IPS-15b (cell line): ENCODE measurements at regions not wholly inside any gene's neighbourhood (a gene's known extent, or its start where the extent isn't known, plus 50 kb on each side); places are given as distances from the start of the nearest gene placed in this dataset.
A peak's percentile ranks its signal among the peaks of the same experiment; 100 is the strongest.

Source experiments
- H3K27me3 ChIP-seq: one replicate; pipeline ENCODE4 v1.6.1; 2013; ENCODE audit warnings: low read length; ENCODE audit not compliant: control insufficient read depth, insufficient read depth
- H3K36me3 ChIP-seq: one replicate; pipeline ENCODE4 v1.6.1; 2013; ENCODE audit warnings: low read length; ENCODE audit not compliant: control insufficient read depth, insufficient read depth
- H3K4me1 ChIP-seq: one replicate; pipeline ENCODE4 v1.6.1; 2013; ENCODE audit warnings: mild to moderate bottlenecking, low read length; ENCODE audit not compliant: control insufficient read depth, insufficient read depth
- H3K4me3 ChIP-seq: one replicate; pipeline ENCODE4 v1.5.1; 2013; ENCODE audit warnings: low read depth, low read length
- H3K9ac ChIP-seq: one replicate; pipeline ENCODE4 v1.6.1; 2013; ENCODE audit warnings: low read depth, mild to moderate bottlenecking, low read length
- H3K9me3 ChIP-seq: one replicate; pipeline ENCODE4 v1.6.1; 2013; ENCODE audit warnings: mild to moderate bottlenecking, low read length; ENCODE audit not compliant: control insufficient read depth, insufficient read depth

DNA sequence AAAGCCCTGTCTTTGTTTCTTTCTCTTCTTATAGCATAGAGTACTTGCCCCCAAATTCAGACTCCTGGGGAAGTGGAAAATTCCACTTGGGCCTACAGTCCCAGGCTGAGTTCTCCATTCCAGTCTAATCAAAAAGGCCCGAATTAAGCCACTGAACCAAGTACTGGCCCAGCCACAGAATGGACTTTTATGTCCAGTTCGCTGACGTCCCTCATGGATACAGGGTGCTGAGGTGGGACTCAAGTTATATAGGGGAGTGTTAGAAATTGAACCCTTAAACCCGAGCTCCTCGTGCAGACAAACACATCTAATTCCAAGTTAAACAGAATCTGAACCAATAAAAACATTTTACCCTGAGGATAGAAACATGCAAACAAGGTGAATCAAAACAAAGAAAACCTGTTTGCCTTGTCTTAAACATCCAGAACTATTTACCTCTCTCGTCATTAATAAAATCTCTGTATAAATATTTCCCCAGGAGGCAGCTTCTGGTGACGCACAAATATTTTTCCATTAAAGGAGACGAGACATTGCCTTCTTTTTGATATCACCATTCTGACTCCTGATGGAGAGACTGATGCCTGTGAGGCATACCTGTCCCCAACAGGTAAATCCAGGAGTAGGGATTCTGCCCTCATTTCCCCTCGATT lies 136.8 kb upstream of the ARL4C start:
- no peaks in the 10 kb centered on the region for H3K36me3 ChIP-seq
- H3K27me3 ChIP-seq, result no peaks in the 10 kb centered on the region
- H3K4me1 ChIP-seq, result peaks cover 14% of the 10 kb centered on the region
- H3K4me3 ChIP-seq, result no peak overlapping the region
- no peak overlapping the region for H3K9ac ChIP-seq
- H3K9me3 ChIP-seq, result no peaks in the 10 kb centered on the region

DNA sequence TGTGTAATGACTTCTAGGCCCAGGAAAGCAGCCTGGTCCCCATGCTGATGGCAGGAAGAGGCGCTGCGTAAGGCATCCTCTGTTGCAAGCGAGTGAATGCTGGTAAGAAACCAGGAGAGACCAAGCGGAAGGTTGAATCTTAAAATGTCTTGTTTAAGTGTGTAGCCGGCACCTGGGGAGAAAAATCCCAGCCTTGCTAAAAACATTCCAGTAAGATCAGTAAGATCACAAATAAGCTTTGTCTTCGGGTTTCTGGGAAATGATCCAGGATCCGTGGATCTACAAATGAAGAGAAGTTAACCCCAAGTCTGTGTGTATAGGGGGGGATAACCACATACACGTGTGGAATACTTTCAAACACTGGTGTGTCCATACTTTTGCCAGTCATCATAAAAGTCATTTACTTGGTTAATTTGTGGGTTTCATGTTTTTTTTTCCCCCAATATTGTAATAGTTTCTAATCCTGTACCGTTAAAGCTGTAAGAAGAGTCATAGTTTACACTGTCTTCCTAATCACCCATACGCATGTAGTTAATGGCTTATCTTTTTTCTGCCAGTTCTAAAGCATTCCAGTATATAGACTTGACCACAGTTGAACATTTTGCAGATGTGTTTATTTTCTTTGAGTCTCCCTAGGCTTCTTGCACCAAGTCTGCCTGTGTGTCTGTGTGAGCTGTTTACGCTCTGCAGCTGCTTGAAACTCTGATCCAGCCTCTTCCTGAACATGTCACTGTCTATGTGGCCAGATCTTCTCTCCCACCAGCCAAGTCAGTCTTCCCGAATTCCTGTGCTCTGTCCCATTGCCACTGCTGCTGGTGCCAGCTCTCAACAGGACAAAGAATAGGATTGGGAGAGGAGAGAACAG lies 135.9 kb upstream of the ARL4C start:
- Histone ChIP-seq H3K27me3 (no peaks in the 10 kb centered on the region), H3K36me3 (no peaks in the 10 kb centered on the region), H3K9me3 (no peaks in the 10 kb centered on the region), H3K4me3 (peak overlapping the region; percentile 9), H3K4me1 (peaks cover 14% of the 10 kb centered on the region), H3K9ac (peak overlapping the region; percentile 29)

DNA sequence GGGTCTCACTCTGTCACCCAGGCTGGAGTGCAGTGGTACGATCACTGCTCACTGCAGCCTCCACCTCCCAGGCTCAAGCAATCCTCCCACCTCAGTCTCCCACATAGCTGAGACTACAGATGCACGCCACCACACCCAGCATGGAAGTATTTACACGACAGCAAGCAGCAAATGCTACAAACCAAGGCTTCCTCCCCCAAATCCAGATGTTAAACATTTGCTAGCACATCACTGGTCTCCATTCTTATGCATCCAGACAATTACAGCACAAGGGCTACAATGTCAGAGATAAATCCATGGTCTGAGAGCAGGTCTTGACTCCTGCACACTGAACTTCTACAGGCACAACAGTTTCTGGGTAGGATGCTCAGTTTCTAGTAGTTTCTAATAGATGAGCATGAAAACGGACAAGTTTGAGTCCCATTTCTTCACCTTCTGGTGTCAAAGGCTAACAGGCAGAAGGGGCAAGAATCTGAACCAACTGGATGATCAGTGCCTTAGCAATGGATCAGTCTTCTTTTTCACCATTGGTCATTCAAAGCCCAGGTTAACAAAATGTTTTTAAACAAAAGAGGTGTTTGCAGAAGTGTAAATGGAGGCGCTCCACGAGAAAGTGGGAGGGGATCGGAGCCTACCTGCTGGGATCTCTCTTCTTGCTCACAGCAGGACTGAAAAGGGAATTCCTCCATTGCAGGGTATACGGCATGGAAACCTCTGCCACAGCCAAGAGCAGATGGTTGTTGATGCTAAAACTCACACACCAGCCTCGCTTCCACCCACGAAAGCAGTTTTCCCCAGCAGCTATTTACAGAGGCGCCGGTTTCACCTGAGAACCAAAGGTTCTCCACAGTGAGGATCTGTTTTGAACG lies 135.0 kb upstream of the ARL4C start:
- no peaks in the 10 kb centered on the region for H3K27me3 ChIP-seq

DNA sequence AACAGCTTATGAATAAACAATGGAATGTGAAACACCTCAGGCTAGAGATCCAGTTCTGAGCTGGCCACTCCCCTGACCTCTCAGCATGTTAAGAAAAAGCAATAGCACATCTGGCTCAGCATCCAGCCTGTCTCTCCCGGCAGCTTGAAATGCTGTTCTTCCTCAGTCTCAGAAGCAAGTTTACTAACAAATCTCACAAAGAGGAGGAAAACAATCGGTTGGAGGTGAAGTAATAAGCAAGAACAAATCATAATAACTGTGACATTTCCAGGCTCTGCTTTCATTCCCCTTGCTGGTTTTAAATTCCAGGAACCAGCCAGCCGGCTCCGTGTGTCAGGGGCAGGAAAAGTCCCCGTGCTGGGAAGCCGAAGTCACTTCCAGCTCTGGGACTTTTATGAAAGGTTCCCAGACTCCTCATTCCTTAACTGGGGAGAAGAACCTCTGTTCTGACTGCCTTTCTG lies 133.9 kb upstream of the ARL4C start:
- H3K27me3 ChIP-seq, result no peaks in the 10 kb centered on the region
- H3K4me3 ChIP-seq, result no peak overlapping the region
- H3K9ac ChIP-seq, result no peak overlapping the region
- H3K36me3 ChIP-seq, result no peaks in the 10 kb centered on the region
- H3K4me1 ChIP-seq, result peaks cover 16% of the 10 kb centered on the region
- no peaks in the 10 kb centered on the region for H3K9me3 ChIP-seq

More for the DNA sequence above, 135.0 kb upstream of the ARL4C start:
- H3K4me3 ChIP-seq, result peak overlapping the region; percentile 9
- peak overlapping the region; percentile 29 for H3K9ac ChIP-seq
- H3K36me3 ChIP-seq, result no peaks in the 10 kb centered on the region
- H3K4me1 ChIP-seq, result peaks cover 16% of the 10 kb centered on the region
- H3K9me3 ChIP-seq, result no peaks in the 10 kb centered on the region

DNA sequence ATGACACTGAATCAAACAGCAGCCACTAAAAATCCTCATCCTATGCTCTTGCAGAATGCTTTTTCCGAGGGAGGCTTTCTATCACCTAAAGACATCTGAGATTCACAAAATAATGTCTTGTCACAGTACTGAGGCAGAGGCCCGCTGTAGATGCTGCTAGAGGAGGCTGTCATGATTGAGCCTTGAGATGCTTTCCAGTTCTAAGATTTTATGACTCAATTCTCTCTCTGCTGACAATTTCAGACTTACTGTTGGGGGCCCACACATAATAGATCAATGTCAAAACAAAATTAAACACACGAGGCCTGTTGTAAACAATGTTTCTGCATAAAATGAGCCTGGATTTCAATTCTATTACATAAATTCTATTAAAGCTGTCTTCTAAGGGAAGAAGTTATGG lies 132.7 kb upstream of the ARL4C start:
- H3K27me3 ChIP-seq, result no peaks in the 10 kb centered on the region
- H3K9ac ChIP-seq, result no peak overlapping the region
- peaks cover 16% of the 10 kb centered on the region for H3K4me1 ChIP-seq
- no peaks in the 10 kb centered on the region for H3K36me3 ChIP-seq
- no peaks in the 10 kb centered on the region for H3K9me3 ChIP-seq
- no peak overlapping the region for H3K4me3 ChIP-seq

DNA sequence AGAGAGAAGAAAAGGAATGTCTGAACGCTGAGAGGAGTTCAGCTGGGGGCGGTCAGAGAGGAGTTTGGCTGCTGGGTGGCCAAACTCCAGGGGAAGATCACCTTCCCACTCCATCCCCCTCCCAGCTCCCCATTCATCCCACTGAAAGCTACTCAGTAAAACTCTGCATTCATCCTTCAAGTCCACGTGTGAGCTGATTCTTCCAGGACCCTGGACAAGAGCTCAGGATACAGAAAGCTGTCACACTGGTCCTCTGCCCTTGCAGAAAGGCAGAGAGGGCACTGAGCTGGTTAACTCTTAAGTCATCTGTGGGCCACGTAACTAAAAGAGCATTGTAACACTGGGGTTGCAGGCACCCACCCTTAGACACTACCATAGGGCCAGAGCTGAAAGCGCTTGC lies 132.1 kb upstream of the ARL4C start:
- H3K9me3 ChIP-seq, result no peaks in the 10 kb centered on the region
- H3K27me3 ChIP-seq, result no peaks in the 10 kb centered on the region
- peaks cover 16% of the 10 kb centered on the region for H3K4me1 ChIP-seq
- H3K9ac ChIP-seq, result no peak overlapping the region
- H3K36me3 ChIP-seq, result no peaks in the 10 kb centered on the region
- no peak overlapping the region for H3K4me3 ChIP-seq

DNA sequence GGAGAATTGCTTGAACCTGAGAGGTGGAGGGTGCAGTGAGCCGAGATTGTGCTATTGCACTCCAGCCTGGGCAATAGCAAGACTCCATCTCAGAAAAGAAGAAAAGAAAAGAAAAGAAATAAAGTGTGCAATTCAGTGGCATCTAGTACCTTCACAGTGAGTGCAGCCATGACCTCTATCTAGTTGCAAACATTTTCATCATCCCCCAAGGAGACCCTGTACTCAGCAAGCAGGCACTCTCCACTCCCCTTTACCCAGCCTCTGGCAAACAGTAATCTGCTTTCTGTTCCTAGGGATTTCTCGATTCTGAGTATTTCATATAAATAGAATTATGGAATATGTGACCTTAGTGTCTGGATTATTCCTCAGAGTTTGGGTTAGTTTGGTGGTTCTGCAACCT lies 130.4 kb upstream of the ARL4C start:
- Histone ChIP-seq H3K27me3 (no peaks in the 10 kb centered on the region), H3K9ac (no peak overlapping the region), H3K9me3 (no peaks in the 10 kb centered on the region), H3K4me1 (peaks cover 16% of the 10 kb centered on the region), H3K36me3 (no peaks in the 10 kb centered on the region), H3K4me3 (no peak overlapping the region)

DNA sequence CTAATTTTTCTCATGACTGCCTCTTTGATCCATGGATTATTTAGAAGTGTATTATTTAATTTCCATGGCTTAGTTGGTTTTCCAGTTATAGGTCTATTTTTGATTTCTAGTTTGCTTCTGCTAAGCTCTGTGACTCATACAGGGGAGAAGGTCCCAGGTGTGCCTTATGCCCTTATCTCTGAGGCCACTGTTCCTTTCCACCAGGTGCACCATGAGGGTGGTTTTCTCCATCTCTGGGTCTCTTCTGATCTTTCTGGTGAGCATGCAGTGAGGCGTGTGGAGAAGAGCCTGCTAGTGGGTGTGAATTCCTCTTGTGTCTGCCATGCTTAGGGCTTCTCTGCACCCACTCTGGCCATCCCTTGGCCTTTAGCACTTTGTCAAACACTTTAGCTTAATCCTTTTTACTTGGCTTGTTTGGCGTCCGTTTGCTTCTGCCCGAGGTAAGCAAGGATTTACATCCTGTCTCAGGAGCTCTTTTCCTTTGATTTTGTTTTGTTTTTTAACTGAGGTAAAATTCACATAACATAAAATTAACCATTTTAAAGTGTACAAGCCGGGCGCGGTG lies 129.8 kb upstream of the ARL4C start:
- Histone ChIP-seq H3K36me3 (no peaks in the 10 kb centered on the region), H3K9ac (no peak overlapping the region), H3K27me3 (no peaks in the 10 kb centered on the region), H3K4me3 (no peak overlapping the region), H3K4me1 (peaks cover 13% of the 10 kb centered on the region), H3K9me3 (no peaks in the 10 kb centered on the region)

DNA sequence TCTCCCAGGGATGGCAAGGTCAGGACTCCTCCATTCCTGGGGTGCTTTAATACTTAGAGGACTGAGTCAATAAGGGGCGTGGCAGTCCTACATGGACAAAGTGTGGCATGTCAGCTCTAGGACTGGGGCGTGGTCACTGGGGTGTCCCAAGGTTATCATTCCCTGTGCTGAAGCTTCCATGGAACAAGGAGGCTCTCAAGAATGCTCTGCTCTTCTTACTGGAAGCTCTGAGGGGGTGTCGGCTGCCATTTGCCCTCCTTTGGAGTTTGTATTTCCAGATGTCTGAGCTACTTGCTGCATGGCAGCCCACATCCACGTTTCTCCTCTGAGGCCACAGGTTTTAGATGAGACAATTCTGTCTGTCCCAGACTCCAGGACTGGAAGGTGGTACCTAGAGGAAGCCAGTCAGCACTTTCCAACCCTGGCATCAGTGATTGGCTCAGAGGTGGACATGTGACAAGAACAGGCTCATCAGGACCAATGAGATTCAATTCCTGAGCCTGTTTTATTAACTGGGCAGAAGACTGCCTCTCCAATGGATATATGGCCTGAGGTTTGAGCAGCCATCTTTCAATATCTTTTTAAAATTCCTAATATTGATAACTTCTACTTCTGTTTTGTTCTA lies 128.9 kb upstream of the ARL4C start:
- H3K9ac ChIP-seq, result no peak overlapping the region
- no peaks in the 10 kb centered on the region for H3K27me3 ChIP-seq
- no peaks in the 10 kb centered on the region for H3K36me3 ChIP-seq
- H3K9me3 ChIP-seq, result no peaks in the 10 kb centered on the region
- no peak overlapping the region for H3K4me3 ChIP-seq
- peaks cover 6% of the 10 kb centered on the region for H3K4me1 ChIP-seq

DNA sequence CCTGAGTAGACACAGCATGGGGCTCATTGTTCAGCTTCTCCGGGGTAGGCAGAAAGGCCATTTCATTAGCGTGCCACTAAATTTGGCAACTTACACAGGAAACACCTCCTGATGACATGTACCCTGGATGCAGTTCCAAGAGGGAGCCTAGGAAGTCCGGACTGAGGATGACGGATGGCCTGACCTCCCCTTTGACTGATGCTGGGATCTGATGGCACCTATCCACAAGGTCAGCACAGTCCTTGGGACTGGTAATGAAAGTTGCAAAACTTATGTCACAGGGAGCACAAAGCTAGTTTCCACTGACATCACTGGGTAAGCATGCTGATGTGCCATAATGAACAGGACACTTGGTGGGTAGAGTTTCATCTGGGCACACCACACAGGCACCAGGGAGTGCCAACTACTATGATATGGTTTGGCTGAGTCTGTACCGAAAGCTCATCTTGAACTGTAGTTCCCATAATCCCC lies 126.7 kb upstream of the ARL4C start:
- no peaks in the 10 kb centered on the region for H3K27me3 ChIP-seq
- no peaks in the 10 kb centered on the region for H3K36me3 ChIP-seq
- H3K9me3 ChIP-seq, result no peaks in the 10 kb centered on the region
- H3K9ac ChIP-seq, result no peak overlapping the region
- no peak overlapping the region for H3K4me3 ChIP-seq
- H3K4me1 ChIP-seq, result peaks cover 2% of the 10 kb centered on the region

DNA sequence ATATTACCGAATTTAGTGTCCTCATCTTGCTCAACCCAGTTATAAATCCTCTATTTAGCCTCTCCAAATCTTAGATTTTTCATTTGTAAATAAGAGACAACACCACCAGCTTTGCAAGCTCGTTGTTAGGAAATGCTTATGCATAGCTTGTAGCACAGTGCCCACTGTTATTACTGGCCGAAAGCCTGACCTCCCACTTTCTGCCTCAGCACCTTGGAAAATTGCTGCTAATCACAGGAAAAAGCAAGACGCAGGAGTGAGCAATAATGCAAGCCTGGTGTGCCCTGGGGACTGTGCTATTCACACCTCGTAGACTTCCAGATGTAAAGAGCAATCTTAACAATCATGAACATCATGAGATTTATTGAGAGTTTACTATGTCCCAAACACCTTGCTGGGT lies 124.2 kb upstream of the ARL4C start:
- no peaks in the 10 kb centered on the region for H3K4me1 ChIP-seq
- H3K9ac ChIP-seq, result no peak overlapping the region
- H3K4me3 ChIP-seq, result no peak overlapping the region
- no peaks in the 10 kb centered on the region for H3K27me3 ChIP-seq
- H3K36me3 ChIP-seq, result no peaks in the 10 kb centered on the region
- H3K9me3 ChIP-seq, result no peaks in the 10 kb centered on the region
